ENCODE measurements at regions not wholly inside any gene's neighbourhood (a gene's known extent, or its start where the extent isn't known, plus 50 kb on each side); places are given as distances from the start of the nearest gene placed in this dataset.

GRCh38 chr1:232209357-232209756, 420.6 kb downstream of the SIPA1L2 start (continued):
- TF ChIP-seq PATZ1 (CRISPR knock-in tag; IDR thresholded peaks at IDR 0.05; ENCODE audit: borderline replicate concordance), result no peak
- TF ChIP-seq BACH2 (CRISPR knock-in tag; IDR thresholded peaks at IDR 0.05; ENCODE audit: borderline replicate concordance), result no peak

- no peak for ATAC-seq
- TF ChIP-seq OSR1 (CRISPR knock-in tag; IDR thresholded peaks at IDR 0.05) (no peak), SNAI2 (CRISPR knock-in tag; IDR thresholded peaks at IDR 0.05) (no peak), ZNF8 (CRISPR knock-in tag; IDR thresholded peaks at IDR 0.05) (no peak), CREB5 (CRISPR knock-in tag; IDR thresholded peaks at IDR 0.05; ENCODE audit: low read depth) (no peak), ZFP3 (CRISPR knock-in tag; IDR thresholded peaks at IDR 0.05) (no peak), POU6F1 (CRISPR knock-in tag; IDR thresholded peaks at IDR 0.05; ENCODE audit: borderline replicate concordance, low read depth) (no peak), BACH2 (CRISPR knock-in tag; IDR thresholded peaks at IDR 0.05; ENCODE audit: borderline replicate concordance) (no peak), TCF4 (CRISPR knock-in tag; IDR thresholded peaks at IDR 0.05; ENCODE audit: borderline replicate concordance) (no peak), ZNF565 (CRISPR knock-in tag; conservative IDR thresholded peaks at IDR 0.05; ENCODE audit: low read depth) (no peak), RARB (CRISPR knock-in tag; IDR thresholded peaks at IDR 0.05) (no peak), CSDC2 (CRISPR knock-in tag; IDR thresholded peaks at IDR 0.05) (no peak), ARNTL (CRISPR knock-in tag; IDR thresholded peaks at IDR 0.05; ENCODE audit: borderline replicate concordance, low read depth) (no peak), ZNF70 (CRISPR knock-in tag; IDR thresholded peaks at IDR 0.05) (no peak), ZFP30 (CRISPR knock-in tag; IDR thresholded peaks at IDR 0.05) (no peak), TSHZ2 (CRISPR knock-in tag; IDR thresholded peaks at IDR 0.05) (no peak), ESRRG (CRISPR knock-in tag; IDR thresholded peaks at IDR 0.05) (no peak), GLIS3 (CRISPR knock-in tag; IDR thresholded peaks at IDR 0.05) (no peak), PATZ1 (CRISPR knock-in tag; IDR thresholded peaks at IDR 0.05; ENCODE audit: borderline replicate concordance) (no peak)
These were observed 422.7 kb downstream of the SIPA1L2 start for GRCh38 chr1:232207073-232207866.

- TF ChIP-seq OSR1 (CRISPR knock-in tag; IDR thresholded peaks at IDR 0.05) (no peak), RARB (CRISPR knock-in tag; IDR thresholded peaks at IDR 0.05) (no peak)
- ATAC-seq, result no peak
These were observed 425.7 kb downstream of the SIPA1L2 start for GRCh38 chr1:232204269-232204668.

GRCh38 chr1:232201024-232201423, 428.9 kb downstream of the SIPA1L2 start:
- no peak for ATAC-seq
- no peak for TF ChIP-seq ZNF565 (CRISPR knock-in tag; conservative IDR thresholded peaks at IDR 0.05; ENCODE audit: low read depth)
- TF ChIP-seq PATZ1 (CRISPR knock-in tag; IDR thresholded peaks at IDR 0.05; ENCODE audit: borderline replicate concordance), result no peak
- no peak for TF ChIP-seq TOX (CRISPR knock-in tag; IDR thresholded peaks at IDR 0.05; ENCODE audit: borderline replicate concordance)
- TF ChIP-seq CSRNP3 (CRISPR knock-in tag; IDR thresholded peaks at IDR 0.05), result no peak
- no peak for TF ChIP-seq ZNF70 (CRISPR knock-in tag; IDR thresholded peaks at IDR 0.05)
- no peak for TF ChIP-seq CSDC2 (CRISPR knock-in tag; IDR thresholded peaks at IDR 0.05)
- TF ChIP-seq ZC3H10 (CRISPR knock-in tag; IDR thresholded peaks at IDR 0.05), result no peak
- TF ChIP-seq ZFP30 (CRISPR knock-in tag; IDR thresholded peaks at IDR 0.05), result no peak
- no peak for TF ChIP-seq OSR1 (CRISPR knock-in tag; IDR thresholded peaks at IDR 0.05)
